HL-60 (cell line): ENCODE measurements at regions not wholly inside any gene's neighbourhood (a gene's known extent, or its start where the extent isn't known, plus 50 kb on each side); places are given as distances from the start of the nearest gene placed in this dataset.

Source experiments
- DNase-seq, 2 experiments: peaks; one replicate each; pipeline ENCODE4 v3.0.0-alpha.2; 2010 to 2020; ENCODE audit warnings: low read depth in 1 of 2, low spot score in 1 of 2
- H3K27ac ChIP-seq: fragments of 250-450 bp; sonication (Bioruptor Pico); replicated peaks from 2 replicates; pipeline ENCODE4 v1.5.1; 2020; ENCODE audit warnings: mild to moderate bottlenecking, moderate library complexity
- H3K27me3 ChIP-seq: fragments of 250-450 bp; sonication (Bioruptor Pico); 2 replicates; pipeline ENCODE4 v1.5.1; 2021; ENCODE audit warnings: mild to moderate bottlenecking, moderate library complexity; ENCODE audit not compliant: insufficient read depth, poor library complexity, severe bottlenecking
- H3K4me3 ChIP-seq: replicated peaks from 2 replicates; pipeline ENCODE4 v1.5.1; 2011; ENCODE audit warnings: mild to moderate bottlenecking, control low read depth, low read length; ENCODE audit not compliant: insufficient read depth
- GABPA ChIP-seq: IDR thresholded peaks from 2 replicates; pipeline ENCODE4 v1.6.1; 2012; ENCODE audit warnings: low read depth
- POLR2AphosphoS5 ChIP-seq: IDR thresholded peaks from 2 replicates; pipeline ENCODE4 v1.6.1; 2012; ENCODE audit warnings: low read depth
- SPI1 ChIP-seq: IDR thresholded peaks from 2 replicates; pipeline ENCODE4 v1.6.1; 2012; ENCODE audit warnings: low read depth, mild to moderate bottlenecking, borderline replicate concordance
- TF ChIP-seq, protein P1 (sequence below): IDR thresholded peaks from 2 replicates; pipeline ENCODE4 v1.6.1; 2012; ENCODE audit warnings: low read depth; ENCODE audit not compliant: insufficient replicate concordance
- TF ChIP-seq, protein P2 (sequence below): IDR thresholded peaks from one replicate; pipeline ENCODE4 v1.5.1; 2011; ENCODE audit warnings: low read length, control low read depth, inconsistent platforms; ENCODE audit not compliant: insufficient read depth

DNA sequence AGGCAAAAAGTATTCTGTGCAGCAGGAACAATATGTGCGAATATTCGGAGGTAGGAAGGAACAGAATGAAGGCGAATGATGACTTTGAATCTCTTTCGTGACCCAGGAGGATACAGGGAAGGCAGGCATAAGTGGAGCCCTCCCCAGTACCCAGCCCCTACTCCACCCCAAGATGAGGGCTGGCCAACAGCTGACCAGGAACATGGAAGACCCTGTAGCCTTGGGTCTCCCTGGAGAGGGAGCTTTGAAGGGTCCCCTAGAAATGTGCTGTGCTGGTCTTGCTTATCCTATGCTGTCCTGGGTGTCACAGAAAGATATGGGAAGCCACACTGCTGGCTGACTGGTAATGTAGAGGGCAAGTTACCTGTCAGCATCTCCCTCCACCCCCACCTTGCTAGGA, 113.7 kb upstream of the NCAM1 start:
- TF ChIP-seq SPI1 = no peak
- no peak for TF ChIP-seq POLR2AphosphoS5
- TF ChIP-seq GABPA = no peak
- TF ChIP-seq, protein P1, sequence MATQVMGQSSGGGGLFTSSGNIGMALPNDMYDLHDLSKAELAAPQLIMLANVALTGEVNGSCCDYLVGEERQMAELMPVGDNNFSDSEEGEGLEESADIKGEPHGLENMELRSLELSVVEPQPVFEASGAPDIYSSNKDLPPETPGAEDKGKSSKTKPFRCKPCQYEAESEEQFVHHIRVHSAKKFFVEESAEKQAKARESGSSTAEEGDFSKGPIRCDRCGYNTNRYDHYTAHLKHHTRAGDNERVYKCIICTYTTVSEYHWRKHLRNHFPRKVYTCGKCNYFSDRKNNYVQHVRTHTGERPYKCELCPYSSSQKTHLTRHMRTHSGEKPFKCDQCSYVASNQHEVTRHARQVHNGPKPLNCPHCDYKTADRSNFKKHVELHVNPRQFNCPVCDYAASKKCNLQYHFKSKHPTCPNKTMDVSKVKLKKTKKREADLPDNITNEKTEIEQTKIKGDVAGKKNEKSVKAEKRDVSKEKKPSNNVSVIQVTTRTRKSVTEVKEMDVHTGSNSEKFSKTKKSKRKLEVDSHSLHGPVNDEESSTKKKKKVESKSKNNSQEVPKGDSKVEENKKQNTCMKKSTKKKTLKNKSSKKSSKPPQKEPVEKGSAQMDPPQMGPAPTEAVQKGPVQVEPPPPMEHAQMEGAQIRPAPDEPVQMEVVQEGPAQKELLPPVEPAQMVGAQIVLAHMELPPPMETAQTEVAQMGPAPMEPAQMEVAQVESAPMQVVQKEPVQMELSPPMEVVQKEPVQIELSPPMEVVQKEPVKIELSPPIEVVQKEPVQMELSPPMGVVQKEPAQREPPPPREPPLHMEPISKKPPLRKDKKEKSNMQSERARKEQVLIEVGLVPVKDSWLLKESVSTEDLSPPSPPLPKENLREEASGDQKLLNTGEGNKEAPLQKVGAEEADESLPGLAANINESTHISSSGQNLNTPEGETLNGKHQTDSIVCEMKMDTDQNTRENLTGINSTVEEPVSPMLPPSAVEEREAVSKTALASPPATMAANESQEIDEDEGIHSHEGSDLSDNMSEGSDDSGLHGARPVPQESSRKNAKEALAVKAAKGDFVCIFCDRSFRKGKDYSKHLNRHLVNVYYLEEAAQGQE = no peak

DNA sequence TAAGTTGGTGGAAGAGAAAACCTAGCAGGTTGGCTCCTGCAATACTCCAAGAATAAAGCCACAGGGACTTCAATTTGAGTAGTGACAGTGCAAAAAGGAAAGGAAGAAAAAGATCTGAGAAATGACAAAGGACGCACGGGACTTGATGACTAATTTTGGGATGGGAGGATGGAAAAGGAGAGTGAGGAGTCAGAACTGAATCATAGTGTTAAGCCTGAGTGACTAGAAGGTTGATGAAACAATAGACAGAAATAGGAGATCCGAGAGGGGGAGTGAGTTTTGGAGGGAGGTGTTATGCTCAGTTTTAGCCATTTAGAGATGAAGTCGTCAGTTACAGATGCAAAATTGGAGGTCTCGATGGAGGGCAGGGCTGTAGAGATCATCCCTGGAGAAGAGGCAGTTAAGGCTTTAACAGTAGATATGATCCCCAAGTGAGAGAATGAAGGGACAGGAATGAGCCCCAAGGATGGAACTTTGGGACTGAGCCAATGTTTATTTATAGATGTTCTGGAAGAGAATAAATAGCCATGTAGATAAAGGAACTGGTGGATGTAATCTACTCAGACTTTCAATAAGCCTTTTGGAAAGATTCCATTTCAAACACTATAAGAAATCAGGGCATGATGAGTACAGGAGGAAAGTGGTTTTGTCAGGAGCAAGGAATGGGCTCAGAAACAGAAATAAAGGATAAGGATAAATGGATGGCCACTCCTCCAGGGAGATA, 108.9 kb upstream of the NCAM1 start:
- TF ChIP-seq, protein P2, sequence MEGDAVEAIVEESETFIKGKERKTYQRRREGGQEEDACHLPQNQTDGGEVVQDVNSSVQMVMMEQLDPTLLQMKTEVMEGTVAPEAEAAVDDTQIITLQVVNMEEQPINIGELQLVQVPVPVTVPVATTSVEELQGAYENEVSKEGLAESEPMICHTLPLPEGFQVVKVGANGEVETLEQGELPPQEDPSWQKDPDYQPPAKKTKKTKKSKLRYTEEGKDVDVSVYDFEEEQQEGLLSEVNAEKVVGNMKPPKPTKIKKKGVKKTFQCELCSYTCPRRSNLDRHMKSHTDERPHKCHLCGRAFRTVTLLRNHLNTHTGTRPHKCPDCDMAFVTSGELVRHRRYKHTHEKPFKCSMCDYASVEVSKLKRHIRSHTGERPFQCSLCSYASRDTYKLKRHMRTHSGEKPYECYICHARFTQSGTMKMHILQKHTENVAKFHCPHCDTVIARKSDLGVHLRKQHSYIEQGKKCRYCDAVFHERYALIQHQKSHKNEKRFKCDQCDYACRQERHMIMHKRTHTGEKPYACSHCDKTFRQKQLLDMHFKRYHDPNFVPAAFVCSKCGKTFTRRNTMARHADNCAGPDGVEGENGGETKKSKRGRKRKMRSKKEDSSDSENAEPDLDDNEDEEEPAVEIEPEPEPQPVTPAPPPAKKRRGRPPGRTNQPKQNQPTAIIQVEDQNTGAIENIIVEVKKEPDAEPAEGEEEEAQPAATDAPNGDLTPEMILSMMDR = no peak
- TF ChIP-seq SPI1 = no peak
- TF ChIP-seq, protein P1 = no peak
- TF ChIP-seq GABPA = no peak
- TF ChIP-seq POLR2AphosphoS5 = no peak
- Histone ChIP-seq H3K27ac (no peak overlapping the region), H3K27me3 (peaks cover 3% of the 10 kb centered on the region), H3K4me3 (no peak overlapping the region)
- no peak for DNase-seq

More for the DNA sequence above, 113.7 kb upstream of the NCAM1 start:
- Histone ChIP-seq H3K4me3 (no peak overlapping the region), H3K27me3 (peaks cover 3% of the 10 kb centered on the region), H3K27ac (no peak overlapping the region)
- no peak for DNase-seq

DNA sequence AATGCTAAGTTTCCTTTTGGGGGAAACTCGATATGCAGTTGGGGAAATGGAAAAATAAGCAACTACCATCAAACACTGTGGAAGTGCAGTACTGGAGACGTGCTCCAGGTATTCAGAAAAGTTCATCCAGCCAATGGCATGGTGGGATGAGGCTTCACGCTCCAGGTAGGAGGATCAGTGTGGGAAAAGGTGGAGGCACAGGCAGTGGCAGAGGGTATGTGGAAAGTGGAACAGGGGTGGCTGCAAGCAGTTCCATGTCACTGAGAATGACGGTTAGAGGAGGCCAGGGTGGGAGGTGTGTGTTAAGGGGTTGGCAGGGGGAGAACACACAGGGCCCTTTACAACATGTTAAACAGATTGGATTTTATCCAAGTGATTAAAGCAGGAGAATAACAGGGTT, 105.1 kb upstream of the NCAM1 start:
- no peak overlapping the region for H3K4me3 ChIP-seq
- no peaks in the 10 kb centered on the region for H3K27me3 ChIP-seq
- no peak for DNase-seq
- TF ChIP-seq POLR2AphosphoS5 (no peak), SPI1 (no peak), GABPA (no peak)
- TF ChIP-seq, protein P2 = no peak
- TF ChIP-seq, protein P1 = no peak
- no peak overlapping the region for H3K27ac ChIP-seq
